MM.1S (cell line): ENCODE measurements at regions not wholly inside any gene's neighbourhood (a gene's known extent, or its start where the extent isn't known, plus 50 kb on each side); places are given as distances from the start of the nearest gene placed in this dataset.

ENCODE experiments used
- DNase-seq: peaks from one replicate; pipeline ENCODE4 v3.0.0-alpha.2; 2015
- H2AFZ ChIP-seq: fragments of 300-600 bp; sonication (generic); 2 replicates; pipeline ENCODE4 v1.6.0; 2016; ENCODE audit warnings: antibody characterized with exemption, low read length
- H3F3A ChIP-seq: fragments of 300-600 bp; sonication (generic); 2 replicates; pipeline ENCODE4 v1.6.1; 2016; ENCODE audit warnings: mild to moderate bottlenecking, antibody characterized with exemption, low read length, moderate library complexity, mixed read lengths; ENCODE audit not compliant: insufficient read depth
- H3K27ac ChIP-seq: fragments of 300-600 bp; sonication (generic); 2 replicates; pipeline ENCODE4 v1.5.1; 2016; ENCODE audit warnings: mild to moderate bottlenecking, low read length
- H3K27me3 ChIP-seq: fragments of 300-600 bp; sonication (generic); replicated peaks from 2 replicates; pipeline ENCODE4 v1.6.0; 2016; ENCODE audit warnings: low read length; ENCODE audit not compliant: insufficient read depth
- H3K36me3 ChIP-seq: fragments of 300-600 bp; sonication (generic); replicated peaks from 2 replicates; pipeline ENCODE4 v1.6.1; 2016; ENCODE audit warnings: mild to moderate bottlenecking, low read length, mixed read lengths; ENCODE audit not compliant: insufficient read depth
- H3K4me1 ChIP-seq: fragments of 300-600 bp; sonication (generic); 2 replicates; pipeline ENCODE4 v1.6.1; 2016; ENCODE audit warnings: low read length, mixed read lengths
- H3K4me2 ChIP-seq: fragments of 300-600 bp; sonication (generic); 2 replicates; pipeline ENCODE4 v1.6.0; 2016; ENCODE audit warnings: low read depth, low read length
- H3K4me3 ChIP-seq: fragments of 300-600 bp; sonication (generic); 2 replicates; pipeline ENCODE4 v1.5.1; 2016; ENCODE audit warnings: low read length, mixed read lengths
- H3K79me2 ChIP-seq: fragments of 300-600 bp; sonication (generic); 2 replicates; pipeline ENCODE4 v1.6.1; 2016; ENCODE audit warnings: mixed run types, low read length, mixed read lengths
- H3K9ac ChIP-seq: fragments of 300-600 bp; sonication (generic); 2 replicates; pipeline ENCODE4 v1.6.1; 2016; ENCODE audit warnings: low read length, mixed read lengths
- H3K9me2 ChIP-seq: fragments of 300-600 bp; sonication (generic); replicated peaks from 2 replicates; pipeline ENCODE4 v1.6.1; 2016; ENCODE audit warnings: mild to moderate bottlenecking, low read length, mixed read lengths; ENCODE audit not compliant: insufficient read depth
- H3K9me3 ChIP-seq: fragments of 300-600 bp; sonication (generic); replicated peaks from 2 replicates; pipeline ENCODE4 v1.6.1; 2016; ENCODE audit warnings: mild to moderate bottlenecking, low read length, mixed read lengths; ENCODE audit not compliant: insufficient read depth
- H4K20me1 ChIP-seq: fragments of 300-600 bp; sonication (generic); 2 replicates; pipeline ENCODE4 v1.6.1; 2016; ENCODE audit warnings: mild to moderate bottlenecking, low read length, moderate library complexity, mixed read lengths; ENCODE audit not compliant: insufficient read depth
- EZH2 ChIP-seq: fragments of 300-600 bp; sonication (generic); optimal IDR thresholded peaks from 2 replicates; pipeline ENCODE3; 2017; ENCODE audit warnings: low read depth, mild to moderate bottlenecking, antibody characterized with exemption, low read length, mixed read lengths
- EZH2phosphoT487 ChIP-seq: fragments of 300-600 bp; sonication (generic); IDR thresholded peaks from 2 replicates; pipeline ENCODE4 v1.6.1; 2018; ENCODE audit warnings: antibody characterized with exemption, low read length
- TF ChIP-seq, protein P1 (sequence below): fragments of 300-600 bp; sonication (generic); IDR thresholded peaks from 2 replicates; pipeline ENCODE4 v1.5.1; 2016; ENCODE audit warnings: antibody characterized with exemption, low read length, mixed read lengths

DNA sequence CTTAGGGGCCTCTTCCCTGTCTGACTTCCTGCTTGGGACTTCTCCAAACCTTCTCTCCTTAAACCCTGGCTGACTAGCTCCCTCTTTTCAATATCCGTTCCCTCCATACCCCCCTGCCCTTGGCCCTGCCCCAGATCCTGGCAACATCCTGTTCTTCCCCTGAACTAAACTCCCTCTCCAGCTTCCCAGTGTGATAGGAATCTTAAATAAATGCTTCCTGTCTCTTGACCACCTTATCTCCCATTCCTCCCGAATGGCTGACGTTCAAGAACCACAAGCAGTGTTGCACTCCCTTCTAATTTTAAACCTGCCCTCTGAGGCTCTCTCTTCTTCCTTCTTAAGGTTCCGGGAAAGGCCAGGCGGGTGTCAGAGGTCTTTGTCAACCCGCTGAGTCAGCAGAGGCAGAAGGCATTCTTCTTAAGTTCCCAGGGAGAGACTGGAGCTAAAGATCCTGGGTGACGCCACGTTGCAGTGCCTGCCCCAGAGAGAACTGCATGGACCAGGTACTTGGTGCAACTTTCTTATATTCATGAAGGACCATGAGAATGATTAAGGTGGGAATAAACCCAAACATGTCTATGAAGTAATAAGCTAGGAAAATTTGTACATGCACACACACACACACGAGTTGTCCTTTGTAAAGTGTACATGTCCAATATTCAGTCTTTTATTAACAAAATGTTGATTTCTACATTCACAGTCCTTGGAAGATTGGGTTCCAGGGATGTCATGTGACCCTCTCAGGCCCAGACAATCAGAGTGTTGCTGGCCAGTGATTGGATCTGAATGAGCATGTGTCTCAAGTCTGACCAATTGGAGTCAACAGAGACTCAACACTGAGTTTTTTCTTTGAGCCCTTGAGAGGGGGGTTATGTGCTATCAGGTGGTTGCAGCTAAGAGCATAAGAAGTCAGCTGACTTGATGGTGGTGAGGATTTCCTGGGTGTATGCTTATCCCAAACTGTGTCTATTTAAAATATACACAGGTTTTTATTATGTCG lies 420.2 kb upstream of the TBX3 start:
- no peak overlapping the region for H3K4me3 ChIP-seq
- no peaks in the 10 kb centered on the region for H3K4me1 ChIP-seq
- no peak overlapping the region for H3K9ac ChIP-seq
- no peak for DNase-seq
- H3K27me3 ChIP-seq: no peaks in the 10 kb centered on the region
- TF ChIP-seq, protein P1, sequence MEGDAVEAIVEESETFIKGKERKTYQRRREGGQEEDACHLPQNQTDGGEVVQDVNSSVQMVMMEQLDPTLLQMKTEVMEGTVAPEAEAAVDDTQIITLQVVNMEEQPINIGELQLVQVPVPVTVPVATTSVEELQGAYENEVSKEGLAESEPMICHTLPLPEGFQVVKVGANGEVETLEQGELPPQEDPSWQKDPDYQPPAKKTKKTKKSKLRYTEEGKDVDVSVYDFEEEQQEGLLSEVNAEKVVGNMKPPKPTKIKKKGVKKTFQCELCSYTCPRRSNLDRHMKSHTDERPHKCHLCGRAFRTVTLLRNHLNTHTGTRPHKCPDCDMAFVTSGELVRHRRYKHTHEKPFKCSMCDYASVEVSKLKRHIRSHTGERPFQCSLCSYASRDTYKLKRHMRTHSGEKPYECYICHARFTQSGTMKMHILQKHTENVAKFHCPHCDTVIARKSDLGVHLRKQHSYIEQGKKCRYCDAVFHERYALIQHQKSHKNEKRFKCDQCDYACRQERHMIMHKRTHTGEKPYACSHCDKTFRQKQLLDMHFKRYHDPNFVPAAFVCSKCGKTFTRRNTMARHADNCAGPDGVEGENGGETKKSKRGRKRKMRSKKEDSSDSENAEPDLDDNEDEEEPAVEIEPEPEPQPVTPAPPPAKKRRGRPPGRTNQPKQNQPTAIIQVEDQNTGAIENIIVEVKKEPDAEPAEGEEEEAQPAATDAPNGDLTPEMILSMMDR: no peak
- TF ChIP-seq EZH2phosphoT487: no peak
- TF ChIP-seq EZH2: no peak
- H3K36me3 ChIP-seq: no peaks in the 10 kb centered on the region
- no peaks in the 10 kb centered on the region for H3K9me3 ChIP-seq
- no peak overlapping the region for H3K27ac ChIP-seq
- H2AFZ ChIP-seq: no peak overlapping the region
- no peaks in the 10 kb centered on the region for H3K79me2 ChIP-seq
- no peaks in the 10 kb centered on the region for H4K20me1 ChIP-seq
- no peak overlapping the region for H3K4me2 ChIP-seq
- no peaks in the 10 kb centered on the region for H3F3A ChIP-seq
- H3K9me2 ChIP-seq: no peaks in the 10 kb centered on the region

DNA sequence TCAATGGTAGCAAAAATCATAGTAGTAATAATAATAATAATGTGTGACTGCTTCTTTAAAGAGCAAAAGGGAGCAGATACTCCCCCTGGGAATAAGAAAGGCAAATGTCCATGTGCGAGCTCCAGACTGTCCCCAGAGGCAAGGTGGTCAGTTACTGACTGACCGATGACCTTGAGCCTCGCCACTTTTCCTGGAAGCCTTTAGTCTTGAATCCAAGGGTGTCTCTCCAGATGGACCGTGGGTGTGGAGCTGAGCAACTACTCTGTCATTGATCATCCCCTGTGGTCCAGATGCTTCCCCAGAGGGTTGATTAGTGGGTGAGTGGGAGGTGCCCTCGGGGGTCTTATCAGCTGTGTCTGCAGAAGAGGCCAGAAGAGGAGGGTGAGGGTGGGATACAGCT lies 418.5 kb upstream of the TBX3 start:
- Histone ChIP-seq H4K20me1 (no peaks in the 10 kb centered on the region), H3K36me3 (no peaks in the 10 kb centered on the region), H3K79me2 (no peaks in the 10 kb centered on the region), H3F3A (no peaks in the 10 kb centered on the region), H3K9me2 (no peaks in the 10 kb centered on the region), H3K27me3 (no peaks in the 10 kb centered on the region), H3K27ac (no peak overlapping the region), H3K4me3 (no peak overlapping the region), H3K4me2 (no peak overlapping the region), H3K4me1 (no peaks in the 10 kb centered on the region), H2AFZ (no peak overlapping the region), H3K9me3 (no peaks in the 10 kb centered on the region), H3K9ac (no peak overlapping the region)
- DNase-seq: no peak
- TF ChIP-seq EZH2phosphoT487 (no peak), EZH2 (no peak)
- TF ChIP-seq, protein P1: no peak

DNA sequence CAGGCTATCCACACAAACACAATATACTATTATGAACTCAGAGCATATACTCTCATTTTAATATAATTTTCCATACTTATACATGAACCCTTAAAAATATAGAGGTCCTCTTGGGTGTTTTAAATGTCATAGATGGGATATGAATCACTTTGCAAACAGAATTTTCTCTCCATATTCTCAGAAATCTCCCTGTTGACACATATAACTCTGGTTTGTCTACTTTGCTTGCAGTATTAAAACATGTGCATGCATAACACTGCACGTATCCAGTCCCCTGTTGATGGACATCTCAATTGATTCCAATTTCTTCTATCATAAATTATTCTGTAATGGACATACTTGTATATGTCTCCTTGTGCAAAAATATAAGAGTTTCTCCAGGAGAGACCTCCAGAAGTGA lies 417.5 kb upstream of the TBX3 start:
- TF ChIP-seq, protein P1: no peak
- TF ChIP-seq EZH2 (no peak), EZH2phosphoT487 (no peak)
- Histone ChIP-seq H4K20me1 (no peaks in the 10 kb centered on the region), H3K79me2 (no peaks in the 10 kb centered on the region), H3F3A (no peaks in the 10 kb centered on the region), H3K4me1 (no peaks in the 10 kb centered on the region), H3K27me3 (no peaks in the 10 kb centered on the region), H3K4me3 (no peak overlapping the region), H3K36me3 (no peaks in the 10 kb centered on the region), H3K9ac (no peak overlapping the region), H3K9me2 (no peaks in the 10 kb centered on the region), H3K9me3 (no peaks in the 10 kb centered on the region), H3K27ac (no peak overlapping the region), H2AFZ (no peak overlapping the region), H3K4me2 (no peak overlapping the region)
- DNase-seq: no peak
